Natural killer cell treated with Interleukin-12 subunit alpha and Interleukin-12 subunit beta and Interleukin-15 and Interleukin-18, amount 100 ng/mL, for 72 hours (primary cell): ENCODE measurements at regions not wholly inside any gene's neighbourhood (a gene's known extent, or its start where the extent isn't known, plus 50 kb on each side); places are given as distances from the start of the nearest gene placed in this dataset.
"Not testable (repeated sequence)": the region's sequence is repeated elsewhere in the genome, so short reads cannot be mapped to it uniquely, and the experiment has no call there.

Experiments
- ATAC-seq, 2 donors: fragments of 150-1000 bp; cut with Tn5 transposase in 1 of 2; sonication (Bioruptor Pico), chemical (Tn5 transposase) in 1 of 2; 2 replicates each; pipeline ENCODE4 v1.10.0; 2021
- DNase-seq: peaks from one replicate; pipeline ENCODE4 v3.0.0; 2022; ENCODE audit warnings: low spot score
- H3K27ac Mint-ChIP-seq, 2 donors: 1 replicate in 1 of 2; 2 replicates in 1 of 2; pipeline ENCODE4 v1.8.0; 2022; ENCODE audit warnings: mixed read lengths in 2 of 2, mild to moderate bottlenecking in 1 of 2, moderate library complexity in 1 of 2
- H3K27me3 Mint-ChIP-seq, 2 donors: 1 replicate in 1 of 2; 2 replicates in 1 of 2; pipeline ENCODE4 v1.8.0; 2022; ENCODE audit warnings: mixed read lengths in 2 of 2
- H3K36me3 Mint-ChIP-seq: one replicate; pipeline ENCODE4 v1.8.0; 2022; ENCODE audit warnings: mixed read lengths
- H3K4me1 Mint-ChIP-seq, 2 donors: 1 replicate in 1 of 2; 2 replicates in 1 of 2; pipeline ENCODE4 v1.8.0; 2022; ENCODE audit warnings: low read depth in 2 of 2, mixed read lengths in 2 of 2, mild to moderate bottlenecking in 1 of 2
- H3K4me3 Mint-ChIP-seq: one replicate; pipeline ENCODE4 v1.8.0; 2022; ENCODE audit warnings: mixed read lengths
- H3K9me3 Mint-ChIP-seq: 2 replicates; pipeline ENCODE4 v1.8.0; 2022; ENCODE audit warnings: mixed read lengths

DNA sequence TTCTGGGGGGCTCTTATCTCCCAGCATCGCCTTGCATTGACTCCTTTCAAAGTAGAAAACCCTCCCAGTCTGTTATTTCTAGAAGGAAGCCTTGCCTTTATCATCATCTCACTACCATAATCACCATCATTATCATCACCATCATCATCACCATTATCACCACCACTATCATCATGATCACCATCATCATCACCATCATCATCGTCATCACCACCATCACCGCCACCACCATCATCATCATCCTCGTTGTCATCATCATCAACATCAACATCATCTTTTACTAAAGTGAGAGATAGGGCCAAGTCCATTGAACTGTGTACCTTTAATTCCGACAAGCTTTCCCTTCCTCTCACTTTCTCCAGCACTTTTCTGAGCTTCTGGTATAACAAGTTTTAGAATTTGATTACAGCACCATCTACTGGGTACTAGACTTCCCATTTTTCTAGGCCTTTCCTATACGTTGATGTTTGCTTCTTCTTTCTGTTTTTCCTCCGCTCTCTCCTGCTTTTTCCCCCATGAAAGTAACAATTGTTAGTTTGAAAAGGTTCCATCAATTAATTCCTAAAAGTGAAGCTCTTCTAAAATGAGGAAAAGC is 226.4 kb downstream of the BUB3 start:
- Mint-ChIP-seq H3K27me3 (peaks cover 5 to 11% of the 10 kb centered on the region in 2 donors), H3K36me3 (peaks cover 6% of the 10 kb centered on the region), H3K9me3 (no peaks in the 10 kb centered on the region)

DNA sequence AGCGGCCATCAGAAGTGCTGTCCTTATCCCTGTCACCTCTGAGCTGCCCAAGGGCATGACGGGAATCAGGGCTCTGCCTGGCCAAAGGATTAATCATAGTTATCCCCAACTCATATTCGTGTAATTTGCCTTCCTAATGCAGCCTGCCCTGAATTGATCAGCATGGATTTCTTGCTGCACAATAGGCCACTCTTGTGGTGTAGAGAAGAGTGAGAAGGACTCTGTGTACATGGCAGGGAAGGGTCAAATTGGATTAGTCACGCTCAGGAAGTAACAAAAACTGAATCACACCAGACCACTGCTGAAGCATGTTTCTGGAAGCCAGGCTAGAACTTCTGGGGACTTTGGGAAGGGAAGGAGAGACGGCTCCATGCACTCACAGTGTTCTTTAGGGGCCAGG is 227.0 kb downstream of the BUB3 start:
- peaks cover 3% of the 10 kb centered on the region for H3K9me3 Mint-ChIP-seq
- ATAC-seq (no peak), DNase-seq (no peak)
- no peak overlapping the region for H3K27ac Mint-ChIP-seq
- H3K4me1 Mint-ChIP-seq, result peaks cover 0 to 5% of the 10 kb centered on the region in 2 donors
- H3K36me3 Mint-ChIP-seq, result peaks cover 6% of the 10 kb centered on the region
- no peak overlapping the region for H3K4me3 Mint-ChIP-seq
- H3K27me3 Mint-ChIP-seq, result peaks cover 5 to 11% of the 10 kb centered on the region in 2 donors

More for the DNA sequence above, 226.4 kb downstream of the BUB3 start:
- DNase-seq (no peak), ATAC-seq (no peak)
- H3K4me1 Mint-ChIP-seq, result peaks cover 0 to 5% of the 10 kb centered on the region in 2 donors
- no peak overlapping the region for H3K4me3 Mint-ChIP-seq
- H3K27ac Mint-ChIP-seq, result no peak overlapping the region

DNA sequence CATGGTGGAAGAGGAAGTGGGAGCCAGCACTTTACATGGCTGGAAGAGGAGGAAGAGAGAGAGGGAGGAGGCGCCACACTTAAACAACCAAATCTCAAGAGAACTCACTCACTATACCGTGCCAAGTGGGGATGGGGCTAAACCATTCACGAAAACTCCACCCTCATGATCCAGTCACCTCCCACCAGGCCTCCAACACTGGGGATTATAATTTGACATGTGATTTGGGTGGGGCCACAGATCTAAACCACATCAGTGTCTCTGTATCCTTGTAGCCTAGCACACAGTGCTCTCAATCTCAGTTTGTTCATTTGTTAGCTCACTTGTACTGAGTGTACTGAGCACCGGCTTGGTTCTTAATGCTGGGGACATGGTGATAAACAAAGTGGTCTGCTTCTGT is 228.3 kb downstream of the BUB3 start:
- H3K27ac Mint-ChIP-seq, result no peak overlapping the region
- DNase-seq (no peak), ATAC-seq (no peak)
- peaks cover 5 to 13% of the 10 kb centered on the region in 2 donors for H3K27me3 Mint-ChIP-seq
- H3K4me3 Mint-ChIP-seq, result no peak overlapping the region
- H3K9me3 Mint-ChIP-seq, result peaks cover 7% of the 10 kb centered on the region
- H3K36me3 Mint-ChIP-seq, result peaks cover 12% of the 10 kb centered on the region
- H3K4me1 Mint-ChIP-seq, result peaks cover 0 to 5% of the 10 kb centered on the region in 2 donors

DNA sequence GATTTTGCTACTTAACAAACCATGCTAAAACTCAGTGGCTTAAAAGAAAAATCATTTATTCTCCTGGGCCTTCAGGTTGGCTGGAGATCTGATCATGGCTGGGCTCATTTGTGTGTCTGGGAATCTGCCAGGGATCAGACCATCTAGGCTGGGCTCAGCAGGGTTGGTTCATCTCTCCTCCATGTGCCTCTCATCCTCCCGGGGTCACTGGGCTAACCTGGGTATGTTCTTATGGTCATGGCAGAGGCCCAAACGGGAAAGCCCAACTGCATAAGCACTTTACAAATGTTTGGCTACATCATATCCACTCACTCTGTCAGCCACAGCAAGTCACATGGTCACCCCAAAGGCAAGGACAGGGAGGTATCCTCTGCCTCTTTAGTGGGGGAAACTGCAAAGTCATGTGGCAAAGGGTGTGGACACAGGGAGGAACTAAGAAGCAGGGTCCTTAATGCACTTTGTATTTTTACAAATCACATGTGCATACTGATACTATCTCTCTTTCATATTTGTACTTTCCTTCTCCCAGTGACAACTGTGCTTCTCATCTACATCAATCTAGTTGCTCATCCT is 231.4 kb downstream of the BUB3 start:
- H3K27me3 Mint-ChIP-seq, result peaks cover 3 to 14% of the 10 kb centered on the region in 2 donors
- peaks cover 9% of the 10 kb centered on the region for H3K36me3 Mint-ChIP-seq
- DNase-seq (no peak), ATAC-seq (no peak)
- no peak overlapping the region for H3K4me3 Mint-ChIP-seq
- no peak overlapping the region for H3K27ac Mint-ChIP-seq
- peaks cover 0 to 1% of the 10 kb centered on the region in 2 donors for H3K4me1 Mint-ChIP-seq
- peaks cover 10% of the 10 kb centered on the region for H3K9me3 Mint-ChIP-seq

DNA sequence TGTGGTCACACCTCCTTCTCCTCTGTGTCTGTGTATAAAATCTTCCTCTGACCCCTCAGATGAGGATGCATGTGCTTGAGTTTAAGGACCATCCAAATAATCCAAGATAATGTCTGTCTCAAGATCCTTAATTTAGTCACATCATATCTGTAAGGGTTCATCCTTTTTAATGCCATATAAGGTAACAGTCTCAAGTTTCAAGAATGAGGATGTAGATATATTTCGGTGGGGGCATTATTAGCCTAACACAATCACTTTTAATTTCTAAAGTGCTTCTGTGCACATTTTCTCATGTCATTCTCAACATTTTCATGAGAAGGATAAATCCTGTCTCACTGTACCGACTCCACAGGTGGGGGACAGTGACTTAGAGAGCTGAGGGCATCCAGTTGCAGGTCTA is 235.3 kb downstream of the BUB3 start:
- H3K36me3 Mint-ChIP-seq, result peaks cover 7% of the 10 kb centered on the region
- H3K27ac Mint-ChIP-seq, result no peak overlapping the region
- no peaks in the 10 kb centered on the region for H3K4me1 Mint-ChIP-seq
- peaks cover 0 to 6% of the 10 kb centered on the region in 2 donors for H3K27me3 Mint-ChIP-seq
- ATAC-seq (no peak), DNase-seq (no peak)
- H3K9me3 Mint-ChIP-seq, result peaks cover 10% of the 10 kb centered on the region
- H3K4me3 Mint-ChIP-seq, result no peak overlapping the region

DNA sequence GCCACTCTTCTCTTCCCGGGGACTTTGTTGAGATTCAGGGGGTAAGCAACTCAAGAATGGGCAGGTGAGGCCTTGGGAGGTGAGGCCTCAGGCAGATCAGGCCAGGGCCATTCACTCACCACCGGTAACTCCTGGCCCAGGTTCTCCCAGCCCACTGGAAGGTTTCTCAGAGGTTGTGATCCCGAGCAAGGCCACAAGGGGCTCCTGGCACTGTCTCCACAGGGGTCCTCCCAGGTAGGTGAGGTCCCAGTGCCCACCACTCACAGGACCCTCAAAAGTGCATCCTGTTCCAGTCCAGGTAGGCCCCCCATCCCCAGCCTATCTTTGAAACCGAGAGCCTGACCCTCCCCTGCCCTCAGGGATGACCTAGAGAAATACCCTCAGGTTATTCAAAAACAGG is 236.1 kb downstream of the BUB3 start:
- Mint-ChIP-seq H3K36me3 (peaks cover 7% of the 10 kb centered on the region), H3K4me1 (no peaks in the 10 kb centered on the region), H3K4me3 (no peak overlapping the region), H3K9me3 (peaks cover 10% of the 10 kb centered on the region), H3K27me3 (peaks cover 0 to 6% of the 10 kb centered on the region in 2 donors), H3K27ac (no peak overlapping the region)
- DNase-seq, result no peak
- no peak for ATAC-seq

DNA sequence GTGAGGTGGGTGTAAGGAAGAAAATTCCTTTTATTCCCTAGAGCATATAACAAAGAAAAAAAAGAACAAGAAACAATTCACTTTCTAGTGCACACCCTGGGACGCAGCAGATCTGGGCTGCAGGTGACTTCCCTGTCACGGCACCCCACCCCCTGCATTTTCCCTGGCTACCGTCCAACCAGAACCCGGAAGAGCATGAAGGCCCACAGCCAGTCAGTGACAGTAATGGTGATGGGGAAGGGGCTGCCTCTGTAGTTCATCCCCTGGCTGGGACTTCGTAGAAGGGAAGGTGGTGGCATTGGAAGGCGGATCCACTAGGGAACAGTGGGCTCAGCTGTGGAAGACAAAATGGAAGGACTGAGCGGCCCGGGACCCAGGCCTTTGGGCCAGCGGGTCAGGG is 236.7 kb downstream of the BUB3 start:
- Mint-ChIP-seq H3K9me3 (peaks cover 8% of the 10 kb centered on the region), H3K27ac (no peak overlapping the region), H3K36me3 (peaks cover 7% of the 10 kb centered on the region), H3K4me1 (no peaks in the 10 kb centered on the region), H3K27me3 (peaks cover 0 to 6% of the 10 kb centered on the region in 2 donors), H3K4me3 (no peak overlapping the region)
- ATAC-seq (no peak), DNase-seq (no peak)

DNA sequence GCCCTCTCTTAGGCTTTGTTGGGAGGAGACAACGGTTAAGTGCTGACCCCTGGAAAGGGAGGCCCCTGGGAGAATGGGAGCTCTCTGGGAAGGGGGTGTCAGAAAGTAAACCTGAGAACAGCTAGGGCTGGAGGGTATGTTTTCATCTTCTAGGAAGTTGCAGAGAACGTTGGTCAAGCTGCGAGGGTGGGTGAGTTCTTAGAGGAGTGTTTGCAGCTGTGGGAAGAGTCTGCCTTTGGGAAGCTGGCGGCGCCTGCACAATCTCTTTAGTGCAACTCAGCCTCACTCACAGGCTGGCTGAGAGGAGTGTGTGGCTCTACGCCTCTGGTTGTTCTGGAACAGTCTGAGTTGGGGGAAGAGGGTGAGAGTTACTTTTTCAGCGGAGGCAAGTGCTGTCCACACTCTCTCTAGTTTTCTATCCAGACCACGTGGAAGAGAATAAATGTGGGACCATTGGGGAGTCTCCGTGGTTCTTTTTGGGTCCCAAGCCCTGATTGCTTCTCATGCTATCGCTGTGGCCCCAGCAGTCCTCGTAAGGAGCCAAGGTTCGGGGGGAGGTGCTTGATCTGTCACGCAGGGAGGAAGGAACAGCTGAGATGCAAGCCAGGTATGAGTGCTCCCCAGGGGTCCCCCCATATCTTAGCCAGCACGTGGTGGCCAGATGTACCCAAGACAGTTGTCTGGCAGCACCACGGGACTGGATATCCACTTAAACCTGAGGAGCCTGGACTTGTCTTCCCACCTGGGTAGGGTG is 237.2 kb downstream of the BUB3 start:
- Mint-ChIP-seq H3K9me3 (peaks cover 7% of the 10 kb centered on the region), H3K4me1 (no peaks in the 10 kb centered on the region), H3K27me3 (peaks cover 0 to 6% of the 10 kb centered on the region in 2 donors), H3K4me3 (no peak overlapping the region), H3K27ac (no peak overlapping the region), H3K36me3 (peaks cover 7% of the 10 kb centered on the region)
- no peak for DNase-seq
- ATAC-seq, result no peak

DNA sequence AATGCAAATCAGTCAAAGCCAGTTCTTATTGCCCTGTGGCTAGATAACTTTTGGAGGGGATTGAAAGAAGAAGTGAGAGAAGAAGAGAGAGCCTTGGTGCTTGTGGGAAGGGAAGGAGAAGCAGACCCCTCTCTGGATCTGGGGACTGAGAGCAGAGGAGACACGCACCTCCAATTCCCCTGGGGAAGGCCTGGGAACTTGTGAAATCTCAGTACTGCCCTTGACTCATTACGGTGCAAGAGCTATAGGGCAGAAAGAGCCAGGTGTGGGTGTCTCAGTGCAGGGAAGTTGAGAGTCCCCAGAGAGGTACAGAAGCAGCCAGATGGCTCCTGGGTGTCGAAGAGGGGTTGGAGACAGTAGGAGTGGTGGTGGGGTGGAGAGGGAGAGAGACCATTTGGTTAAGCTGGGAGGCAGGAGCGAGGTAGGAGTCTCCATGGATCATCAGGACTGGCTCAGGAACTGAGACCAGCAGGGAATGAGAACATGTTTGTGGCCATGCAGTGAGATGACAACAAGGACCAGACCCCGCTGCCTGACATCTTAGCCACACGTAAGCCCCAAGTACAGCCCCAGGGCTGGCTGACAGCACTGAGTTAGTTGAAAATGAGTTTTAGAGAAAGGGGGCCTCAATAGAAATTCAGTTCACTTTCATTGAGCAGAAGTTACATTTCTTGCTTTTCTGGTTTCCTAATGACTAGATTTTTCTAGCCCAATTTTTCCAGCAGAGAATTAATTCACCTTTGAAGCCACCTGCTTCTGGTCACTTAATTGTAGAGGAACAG is 238.2 kb downstream of the BUB3 start:
- no peak overlapping the region for H3K27ac Mint-ChIP-seq
- peak in 1 of 2 donors; percentile 26 for ATAC-seq
- H3K9me3 Mint-ChIP-seq, result peaks cover 3% of the 10 kb centered on the region
- no peaks in the 10 kb centered on the region for H3K4me1 Mint-ChIP-seq
- peaks cover 0 to 2% of the 10 kb centered on the region in 2 donors for H3K27me3 Mint-ChIP-seq
- H3K4me3 Mint-ChIP-seq, result no peak overlapping the region
- DNase-seq, result no peak
- peaks cover 2% of the 10 kb centered on the region for H3K36me3 Mint-ChIP-seq

DNA sequence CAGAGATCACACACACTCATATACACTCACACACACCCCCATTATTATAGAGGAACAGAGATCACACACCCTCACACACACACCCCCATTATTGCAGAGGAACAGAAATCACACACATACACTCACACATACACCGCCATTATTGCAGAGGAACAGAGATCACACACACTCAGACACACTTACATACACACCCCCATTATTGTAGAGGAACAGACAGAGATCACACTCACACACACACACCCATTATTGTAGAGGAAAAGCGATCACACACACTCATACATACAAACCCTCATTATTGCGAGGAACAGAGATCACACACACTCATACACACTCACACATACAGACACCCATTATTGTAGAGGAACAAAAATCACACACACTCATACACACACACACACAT is 239.0 kb downstream of the BUB3 start:
- Mint-ChIP-seq H3K9me3 (no peaks in the 10 kb centered on the region), H3K4me1 (no peaks in the 10 kb centered on the region), H3K4me3 (no peak overlapping the region), H3K27ac (no peak overlapping the region), H3K27me3 (no peaks in the 10 kb centered on the region), H3K36me3 (no peaks in the 10 kb centered on the region)
- DNase-seq, result no peak
- ATAC-seq, result no peak

DNA sequence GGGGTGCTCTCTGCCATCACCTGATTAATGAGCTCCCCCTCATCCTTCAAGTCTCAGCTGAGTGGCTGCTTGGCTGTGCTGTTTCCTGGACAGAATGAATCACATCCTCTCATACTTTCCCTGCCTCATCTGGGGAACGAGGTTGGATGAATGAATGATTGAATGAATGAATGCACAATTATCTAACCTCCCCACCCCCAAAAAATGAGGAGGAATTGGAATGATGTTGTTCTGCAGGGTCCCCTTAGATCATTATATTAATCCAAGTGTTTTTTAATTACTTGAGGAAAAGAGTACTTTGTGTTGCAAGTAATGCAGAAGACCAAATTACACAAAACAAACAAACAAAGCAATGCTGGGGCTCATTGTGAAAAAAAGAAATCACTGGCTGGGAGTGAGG is 240.2 kb downstream of the BUB3 start:
- no peaks in the 10 kb centered on the region for H3K4me1 Mint-ChIP-seq
- DNase-seq (no peak), ATAC-seq (no peak)
- H3K27ac Mint-ChIP-seq, result no peak overlapping the region
- H3K9me3 Mint-ChIP-seq, result no peaks in the 10 kb centered on the region
- no peak overlapping the region for H3K4me3 Mint-ChIP-seq
- no peaks in the 10 kb centered on the region for H3K27me3 Mint-ChIP-seq
- no peaks in the 10 kb centered on the region for H3K36me3 Mint-ChIP-seq

DNA sequence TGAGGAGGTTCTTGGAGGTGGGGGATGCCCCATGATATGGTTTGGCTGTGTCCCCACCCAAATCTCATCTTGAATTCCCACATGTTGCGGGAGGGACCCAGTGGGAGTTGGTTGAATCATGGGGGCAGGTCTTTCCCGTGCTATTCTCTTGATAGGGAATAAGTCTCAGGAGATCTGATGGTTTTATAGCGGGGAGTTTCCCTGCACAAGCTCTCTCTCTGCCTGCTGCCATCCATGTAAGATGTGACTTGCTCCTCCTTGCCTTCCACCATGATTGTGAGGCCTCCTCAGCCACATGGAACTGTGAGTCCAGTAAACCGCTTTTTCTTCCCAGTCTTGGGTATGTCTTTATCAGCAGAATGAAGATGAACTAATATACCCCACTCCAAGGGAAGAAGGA is 241.0 kb downstream of the BUB3 start:
- not testable (repeated sequence) for H3K4me3 Mint-ChIP-seq, H3K27me3 Mint-ChIP-seq, H3K9me3 Mint-ChIP-seq, DNase-seq, H3K36me3 Mint-ChIP-seq, ATAC-seq, H3K27ac Mint-ChIP-seq, H3K4me1 Mint-ChIP-seq

DNA sequence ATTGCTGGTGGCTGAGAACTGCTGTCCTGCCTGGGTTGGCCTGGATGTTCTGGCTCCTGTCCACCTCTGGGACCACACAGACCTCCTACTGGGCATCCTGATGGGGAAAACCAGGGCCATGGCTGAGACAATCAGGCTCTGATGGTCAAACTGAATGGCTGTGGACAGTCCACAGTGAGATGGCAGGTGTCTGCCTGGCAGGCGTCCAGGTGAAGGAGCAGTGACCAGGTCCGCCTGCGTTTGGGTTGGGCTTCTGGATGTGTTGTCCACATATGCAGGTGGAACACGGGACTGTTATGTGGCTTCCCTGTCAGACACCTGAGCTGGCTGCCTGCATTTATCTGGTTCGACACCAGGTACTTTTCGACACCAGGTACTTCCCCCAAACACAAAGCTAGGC is 241.7 kb downstream of the BUB3 start:
- H3K4me3 Mint-ChIP-seq, result no peak overlapping the region
- H3K27me3 Mint-ChIP-seq, result no peaks in the 10 kb centered on the region
- DNase-seq, result no peak

DNA sequence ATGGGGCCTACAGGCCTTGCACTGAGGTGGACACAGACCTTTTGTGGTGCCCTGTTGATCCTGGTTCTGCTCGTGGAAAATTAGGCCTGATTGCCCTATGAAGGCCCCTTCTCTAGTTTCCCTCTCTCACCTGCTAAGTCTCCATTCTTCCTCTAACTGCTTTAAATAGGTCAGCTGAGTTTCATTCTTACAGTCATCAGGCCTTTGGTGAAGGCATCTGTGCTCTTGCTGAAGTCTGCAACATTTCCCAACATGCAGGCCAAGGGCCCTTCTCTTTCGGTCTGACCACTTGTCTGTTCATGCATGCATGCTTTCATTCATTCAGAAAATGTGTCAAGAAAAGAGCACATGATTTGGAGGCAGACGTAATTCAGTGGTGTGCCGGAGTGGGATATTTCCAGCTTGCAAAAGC is 244.0 kb downstream of the BUB3 start:
- ATAC-seq, result no peak
- H3K9me3 Mint-ChIP-seq, result no peaks in the 10 kb centered on the region

More for the DNA sequence above, 241.7 kb downstream of the BUB3 start:
- H3K9me3 Mint-ChIP-seq, result no peaks in the 10 kb centered on the region
- no peak overlapping the region for H3K27ac Mint-ChIP-seq
- no peaks in the 10 kb centered on the region for H3K36me3 Mint-ChIP-seq
- H3K4me1 Mint-ChIP-seq, result no peaks in the 10 kb centered on the region
- no peak for ATAC-seq

More for the DNA sequence above, 244.0 kb downstream of the BUB3 start:
- Mint-ChIP-seq H3K4me1 (no peaks in the 10 kb centered on the region), H3K4me3 (no peak overlapping the region), H3K27ac (no peak overlapping the region), H3K36me3 (no peaks in the 10 kb centered on the region), H3K27me3 (no peaks in the 10 kb centered on the region)
- no peak for DNase-seq
